HFF-Myc (cell line): ENCODE measurements at regions not wholly inside any gene's neighbourhood (a gene's known extent, or its start where the extent isn't known, plus 50 kb on each side); places are given as distances from the start of the nearest gene placed in this dataset.

Experiments
- DNase-seq: peaks from one replicate; pipeline ENCODE4 v3.0.0-alpha.2; 2011; ENCODE audit warnings: low read depth; ENCODE audit errors: extremely low read depth
- H3K4me3 ChIP-seq: replicated peaks from 2 replicates; pipeline ENCODE4 v1.5.1; 2011; ENCODE audit warnings: low read depth, mild to moderate bottlenecking, control low read depth, low read length
- CTCF ChIP-seq: IDR thresholded peaks from 2 replicates; pipeline ENCODE4 v1.5.1; 2012; ENCODE audit warnings: mild to moderate bottlenecking, low read depth, low read length, control low read depth; ENCODE audit errors: missing control alignments

GRCh38 chr14:38762845-38763244, 340.2 kb downstream of the SEC23A start:
- TF ChIP-seq CTCF: no peak
- no peak for DNase-seq
- no peak overlapping the region for H3K4me3 ChIP-seq

DNA sequence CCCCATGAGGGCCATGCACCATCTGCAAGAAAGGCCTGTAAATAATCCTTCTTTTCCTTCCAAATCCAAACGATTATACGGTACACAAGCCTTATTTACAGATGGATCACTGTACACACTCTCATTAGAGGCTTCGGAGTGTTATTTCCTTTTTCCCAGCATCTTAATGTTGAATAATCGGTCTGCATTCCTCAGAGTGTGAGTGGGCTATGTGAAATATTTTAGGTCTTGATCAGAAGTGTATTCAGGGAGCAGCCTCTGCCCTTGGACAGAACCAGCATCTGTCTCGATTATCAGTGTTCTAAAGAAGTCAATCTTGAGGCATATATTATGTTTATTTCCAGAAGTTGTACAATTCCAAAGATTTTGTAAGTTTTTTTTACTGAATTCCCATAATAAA, 340.6 kb downstream of the SEC23A start:
- no peak for TF ChIP-seq CTCF
- H3K4me3 ChIP-seq: no peak overlapping the region
- no peak for DNase-seq

DNA sequence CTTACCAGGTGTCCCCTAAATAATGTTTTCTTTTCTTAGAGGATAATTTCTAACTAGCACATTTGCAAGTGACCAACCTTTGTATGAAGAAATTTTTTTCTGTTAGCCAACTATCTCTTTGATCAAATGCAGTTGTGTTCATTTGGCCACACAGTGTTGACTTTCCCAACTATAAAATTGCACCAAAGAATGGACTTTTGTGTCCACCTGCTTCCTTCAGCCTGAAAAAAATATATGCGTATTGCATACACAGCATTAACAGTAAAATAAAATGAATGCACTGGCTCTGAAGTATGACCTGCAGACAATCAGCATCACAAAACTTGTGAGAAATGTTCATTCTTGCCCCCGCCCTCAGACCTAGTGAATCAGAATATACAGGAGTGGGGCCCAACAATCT, 342.0 kb downstream of the SEC23A start:
- DNase-seq: no peak
- H3K4me3 ChIP-seq: no peak overlapping the region
- TF ChIP-seq CTCF: no peak

DNA sequence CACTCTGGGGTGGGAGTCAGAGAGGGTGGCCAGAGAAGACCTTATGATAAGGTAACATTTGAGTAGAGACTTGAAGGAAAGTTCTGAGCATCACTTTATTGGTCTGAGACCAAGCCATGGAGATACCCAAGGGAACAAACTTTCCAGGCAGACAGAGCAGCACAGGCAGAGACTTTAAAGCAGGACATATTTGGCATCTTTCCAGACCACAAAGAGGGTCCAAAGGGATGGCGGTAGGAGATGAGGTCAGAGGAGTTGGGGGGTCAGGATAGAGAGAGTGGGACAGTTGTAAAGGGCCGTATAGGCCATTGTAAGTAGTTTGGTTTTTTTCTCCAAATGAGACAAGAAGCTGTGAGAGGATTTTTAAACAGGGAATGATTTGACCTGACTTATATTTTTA, 344.4 kb downstream of the SEC23A start:
- no peak overlapping the region for H3K4me3 ChIP-seq
- no peak for TF ChIP-seq CTCF
- DNase-seq: no peak

- H3K4me3 ChIP-seq: no peak overlapping the region
- TF ChIP-seq CTCF: no peak
- no peak for DNase-seq
These were observed 348.0 kb downstream of the SEC23A start for GRCh38 chr14:38755036-38755435.

GRCh38 chr14:38752750-38753149, 350.3 kb downstream of the SEC23A start:
- TF ChIP-seq CTCF: no peak
- DNase-seq: no peak
- no peak overlapping the region for H3K4me3 ChIP-seq

GRCh38 chr14:38752341-38752740, 350.7 kb downstream of the SEC23A start:
- no peak for TF ChIP-seq CTCF
- DNase-seq: no peak
- H3K4me3 ChIP-seq: no peak overlapping the region
